Endothelial cell of umbilical vein (primary cell): ENCODE measurements at regions not wholly inside any gene's neighbourhood (a gene's known extent, or its start where the extent isn't known, plus 50 kb on each side); places are given as distances from the start of the nearest gene placed in this dataset.

Source experiments
- BruUV-seq: library from RNA; stranded (reverse); fragments of 400-500 nt; replicated peaks from 2 replicates; lab custom pipeline; 2021; lab: Mats Ljungman, UMichigan
- CTCF ChIA-PET: fragments of 300-600, 350-600 bp; sonication (Branson Sonifier 250); formaldehyde crosslinking; loops from one replicate; lab custom pipeline; 2021; ENCODE audit warnings: antibody characterized with exemption, inconsistent platforms; lab: Charles Lee
- POLR2A ChIA-PET: fragments of 300-600, 350-600 bp; sonication (Branson Sonifier 250); formaldehyde crosslinking; loops from one replicate; lab custom pipeline; 2021; ENCODE audit warnings: antibody characterized with exemption, inconsistent platforms; lab: Charles Lee
- DNase-seq: peaks from one replicate; pipeline ENCODE4 v3.0.0-alpha.2; 2011; ENCODE audit warnings: low read depth, low spot score
- FAIRE-seq: peaks from 2 replicates; lab custom pipeline; 2011; peaks lifted over from hg19 to GRCh38; lab: Jason Lieb, UNC
- H2AFZ ChIP-seq: 2 replicates; pipeline ENCODE4 v1.6.0; 2012; ENCODE audit warnings: low read depth, low read length, control low read depth, inconsistent platforms
- H3K27ac ChIP-seq: 2 replicates; pipeline ENCODE4 v1.5.1; 2011; ENCODE audit warnings: low read depth, mild to moderate bottlenecking, control low read depth, low read length, moderate library complexity; ENCODE audit not compliant: insufficient read depth
- H3K27me3 ChIP-seq, 2 experiments: 2 replicates each; pipeline versions ENCODE4 v1.6.0 to v1.6.1; 2011; ENCODE audit warnings: low read length in 2 of 2, mixed read lengths in 1 of 2; ENCODE audit not compliant: control insufficient read depth in 2 of 2, insufficient read depth in 2 of 2
- H3K36me3 ChIP-seq, 2 experiments: 2 replicates in 1 of 2; 3 replicates in 1 of 2; pipeline ENCODE4 v1.5.1; 2011; ENCODE audit warnings: low read length in 2 of 2, mild to moderate bottlenecking in 1 of 2, moderate library complexity in 1 of 2; ENCODE audit not compliant: control insufficient read depth in 2 of 2, insufficient read depth in 2 of 2; ENCODE audit errors: extremely low read depth in 1 of 2
- H3K4me1 ChIP-seq: 3 replicates; pipeline ENCODE4 v1.5.1; 2011; ENCODE audit warnings: mild to moderate bottlenecking, low read length; ENCODE audit not compliant: control insufficient read depth, insufficient read depth; ENCODE audit errors: extremely low read depth
- H3K4me2 ChIP-seq: 2 replicates; pipeline ENCODE4 v1.6.1; 2011; ENCODE audit warnings: low read length, control low read depth, mixed read lengths; ENCODE audit not compliant: insufficient read depth
- H3K4me3 ChIP-seq, 3 experiments: fragments of 200-600 bp in 1 of 3; sonication (generic), shearing (Covaris generic) in 1 of 3; replicated peaks in 1 of 3; 2 replicates each; pipeline ENCODE4 v1.5.1; 2011 to 2016; ENCODE audit warnings: control low read depth in 3 of 3, low read length in 3 of 3, mild to moderate bottlenecking in 2 of 3, inconsistent platforms in 1 of 3, low read depth in 1 of 3, moderate library complexity in 1 of 3; ENCODE audit not compliant: insufficient read depth in 1 of 3
- H3K79me2 ChIP-seq: 2 replicates; pipeline ENCODE4 v1.6.0; 2012; ENCODE audit warnings: low read length, inconsistent platforms; ENCODE audit not compliant: control insufficient read depth, insufficient read depth
- H3K9ac ChIP-seq: replicated peaks from 2 replicates; pipeline ENCODE3; 2011; ENCODE audit warnings: low read length, control low read depth; ENCODE audit not compliant: insufficient read depth; ENCODE audit errors: extremely low read depth
- H3K9me1 ChIP-seq: replicated peaks from 3 replicates; pipeline ENCODE4 v1.6.0; 2011; ENCODE audit warnings: mild to moderate bottlenecking, low read length; ENCODE audit not compliant: control insufficient read depth, insufficient read depth; ENCODE audit errors: extremely low read depth
- H3K9me3 ChIP-seq: replicated peaks from 2 replicates; pipeline ENCODE4 v1.5.1; 2012; ENCODE audit warnings: low read length, inconsistent platforms; ENCODE audit not compliant: control insufficient read depth, insufficient read depth
- H4K20me1 ChIP-seq: replicated peaks from 2 replicates; pipeline ENCODE3; 2011; ENCODE audit warnings: mild to moderate bottlenecking, low read length; ENCODE audit not compliant: control insufficient read depth, insufficient read depth; ENCODE audit errors: extremely low read depth
- EZH2 ChIP-seq: IDR thresholded peaks from 2 replicates; pipeline ENCODE4 v1.6.1; 2012; ENCODE audit warnings: borderline replicate concordance, low read depth, mild to moderate bottlenecking, moderate library complexity, low read length, inconsistent platforms; ENCODE audit not compliant: severe bottlenecking
- FOS ChIP-seq: IDR thresholded peaks from 2 replicates; pipeline ENCODE4 v1.6.1; 2011; ENCODE audit warnings: mild to moderate bottlenecking, low read length, moderate library complexity, borderline replicate concordance; ENCODE audit not compliant: insufficient read depth
- GATA2 ChIP-seq: IDR thresholded peaks from 2 replicates; pipeline ENCODE4 v1.7.0; 2011; ENCODE audit warnings: low read depth, mild to moderate bottlenecking, moderate library complexity, mixed read lengths, low read length; ENCODE audit not compliant: insufficient read length, insufficient read depth
- JUN ChIP-seq: IDR thresholded peaks from 2 replicates; pipeline ENCODE4 v1.6.1; 2011; ENCODE audit warnings: borderline replicate concordance, low read depth; ENCODE audit not compliant: insufficient read length, insufficient read depth
- MYC ChIP-seq: IDR thresholded peaks from one replicate; pipeline ENCODE4 v1.6.1; 2011; ENCODE audit warnings: mild to moderate bottlenecking, low read depth, low read length
- POLR2A ChIP-seq: IDR thresholded peaks from 2 replicates; pipeline ENCODE4 v1.6.1; 2012; ENCODE audit warnings: low read depth, mild to moderate bottlenecking, control low read depth, low read length
- POLR2AphosphoS5 ChIP-seq: IDR thresholded peaks from 2 replicates; pipeline ENCODE4 v1.6.1; 2012; ENCODE audit warnings: low read depth, mild to moderate bottlenecking, control low read depth, low read length, moderate library complexity; ENCODE audit not compliant: insufficient read depth
- dilution Hi-C: fragments of 300-500 bp; cut with MboI; formaldehyde crosslinking; loops from one replicate; pipeline ENCODE4 v1.15.0; 2019; ENCODE audit warnings: low sequenced_read_pairs; ENCODE audit not compliant: extremely low pct_ligation_motif_present
- intact Hi-C: fragments of 100-400 bp; cut with micrococcal nuclease; formaldehyde crosslinking; loops from one replicate; pipeline ENCODE4 v1.10.0; 2022
- TF ChIP-seq, protein P1 (sequence below): IDR thresholded peaks from 2 replicates; pipeline ENCODE4 v1.6.1; 2011; ENCODE audit not compliant: insufficient read depth, insufficient read length
- TF ChIP-seq, protein P2 (sequence below), 2 donors: IDR thresholded peaks; 1 replicate in 1 of 2; 2 replicates in 1 of 2; pipeline ENCODE4 v1.5.1; 2011; ENCODE audit warnings: low read length in 2 of 2, mild to moderate bottlenecking in 2 of 2, moderate library complexity in 2 of 2, control low read depth in 1 of 2, inconsistent platforms in 1 of 2, low read depth in 1 of 2; ENCODE audit not compliant: insufficient read depth in 1 of 2; ENCODE audit errors: extremely low read depth in 1 of 2

DNA sequence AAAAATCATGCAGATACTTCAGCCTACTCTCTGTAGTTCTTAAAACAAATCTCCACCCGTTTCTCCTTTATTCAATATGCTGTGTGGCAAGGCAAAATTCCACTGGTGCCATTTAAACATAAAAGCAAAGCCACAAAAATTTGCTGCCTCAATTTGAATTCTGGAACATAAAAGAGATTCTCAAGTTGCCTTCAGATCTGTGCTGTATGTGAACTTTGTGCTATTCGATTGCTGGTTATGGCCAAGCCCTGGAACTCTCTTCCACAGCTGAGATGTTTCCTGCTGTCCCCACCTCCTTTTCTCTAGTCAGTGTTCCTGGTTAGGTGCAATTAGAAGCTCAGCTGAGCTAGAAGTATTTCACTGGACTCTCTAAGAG, 395.3 kb upstream of the BTBD3 start:
- TF ChIP-seq POLR2A (no peak), EZH2 (no peak), FOS (no peak), JUN (no peak), POLR2AphosphoS5 (no peak), GATA2 (no peak), MYC (no peak)
- TF ChIP-seq, protein P1, sequence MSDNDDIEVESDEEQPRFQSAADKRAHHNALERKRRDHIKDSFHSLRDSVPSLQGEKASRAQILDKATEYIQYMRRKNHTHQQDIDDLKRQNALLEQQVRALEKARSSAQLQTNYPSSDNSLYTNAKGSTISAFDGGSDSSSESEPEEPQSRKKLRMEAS: no peak
- TF ChIP-seq, protein P2, sequence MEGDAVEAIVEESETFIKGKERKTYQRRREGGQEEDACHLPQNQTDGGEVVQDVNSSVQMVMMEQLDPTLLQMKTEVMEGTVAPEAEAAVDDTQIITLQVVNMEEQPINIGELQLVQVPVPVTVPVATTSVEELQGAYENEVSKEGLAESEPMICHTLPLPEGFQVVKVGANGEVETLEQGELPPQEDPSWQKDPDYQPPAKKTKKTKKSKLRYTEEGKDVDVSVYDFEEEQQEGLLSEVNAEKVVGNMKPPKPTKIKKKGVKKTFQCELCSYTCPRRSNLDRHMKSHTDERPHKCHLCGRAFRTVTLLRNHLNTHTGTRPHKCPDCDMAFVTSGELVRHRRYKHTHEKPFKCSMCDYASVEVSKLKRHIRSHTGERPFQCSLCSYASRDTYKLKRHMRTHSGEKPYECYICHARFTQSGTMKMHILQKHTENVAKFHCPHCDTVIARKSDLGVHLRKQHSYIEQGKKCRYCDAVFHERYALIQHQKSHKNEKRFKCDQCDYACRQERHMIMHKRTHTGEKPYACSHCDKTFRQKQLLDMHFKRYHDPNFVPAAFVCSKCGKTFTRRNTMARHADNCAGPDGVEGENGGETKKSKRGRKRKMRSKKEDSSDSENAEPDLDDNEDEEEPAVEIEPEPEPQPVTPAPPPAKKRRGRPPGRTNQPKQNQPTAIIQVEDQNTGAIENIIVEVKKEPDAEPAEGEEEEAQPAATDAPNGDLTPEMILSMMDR (IDR thresholded peaks at IDR 0.05; ENCODE audit: extremely low read depth in 1 of 2, insufficient read depth in 1 of 2, low read depth in 1 of 2, low read length in 2 of 2): no peak
- peaks cover 2 to 5% of the 10 kb centered on the region in 2 experiments for H3K27me3 ChIP-seq
- H3K9me1 ChIP-seq: no peaks in the 10 kb centered on the region
- no peak overlapping the region for H3K4me2 ChIP-seq
- no peak for DNase-seq
- no peak for FAIRE-seq
- no peaks in the 10 kb centered on the region for H3K9me3 ChIP-seq
- no peak overlapping the region for H2AFZ ChIP-seq
- H3K27ac ChIP-seq: no peak overlapping the region
- no peaks in the 10 kb centered on the region for H3K4me1 ChIP-seq
- no peaks in the 10 kb centered on the region for H4K20me1 ChIP-seq
- CTCF ChIA-PET: interaction anchor here (1.6 kb wide), 1 partner anchor 23 kb away, joined by 3 read pairs; no protein-coding TSS in a partner anchor
- dilution Hi-C loops: no loop called here
- no TSS peak for BruUV-seq
- H3K9ac ChIP-seq: no peak overlapping the region
- H3K79me2 ChIP-seq: no peaks in the 10 kb centered on the region
- H3K4me3 ChIP-seq: no peak overlapping the region
- POLR2A ChIA-PET: no interaction called here
- intact Hi-C loops: no loop called here
- H3K36me3 ChIP-seq: no peaks in the 10 kb centered on the region
